ENCODE measurements at regions not wholly inside any gene's neighbourhood (a gene's known extent, or its start where the extent isn't known, plus 50 kb on each side); places are given as distances from the start of the nearest gene placed in this dataset.

DNA sequence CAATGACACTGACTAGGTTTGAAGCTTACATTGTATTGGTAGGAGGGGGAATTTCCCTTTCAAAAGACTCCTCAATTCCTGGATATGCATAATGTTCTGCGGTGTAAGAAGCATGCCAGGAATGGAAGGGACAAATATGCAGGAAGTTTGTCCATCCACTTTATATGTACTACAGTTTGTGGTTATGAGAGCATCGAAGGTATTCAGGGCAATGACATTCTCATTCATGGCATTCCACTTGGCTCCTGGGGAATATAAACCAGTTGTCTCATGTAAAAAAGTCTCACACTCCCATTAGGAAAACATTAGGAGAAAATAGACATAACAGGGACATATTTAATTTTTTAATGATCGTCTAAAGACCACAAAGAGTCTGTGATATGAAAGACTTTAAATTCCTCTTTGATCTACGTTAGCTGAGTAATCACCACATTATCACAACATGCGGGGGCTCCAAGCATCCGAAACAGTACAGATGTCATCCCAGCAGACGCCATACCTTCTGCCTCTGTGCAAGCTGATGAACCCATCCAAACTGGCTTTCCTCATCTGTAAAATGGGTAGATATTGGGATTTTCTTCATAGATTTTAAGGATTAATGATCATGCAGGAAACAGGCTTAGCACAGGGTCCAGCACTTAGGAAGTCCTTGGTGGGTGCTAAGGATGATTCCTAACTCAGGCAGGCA, 675.3 kb downstream of the INHBA start (continued):
- TF ChIP-seq, protein P1, sequence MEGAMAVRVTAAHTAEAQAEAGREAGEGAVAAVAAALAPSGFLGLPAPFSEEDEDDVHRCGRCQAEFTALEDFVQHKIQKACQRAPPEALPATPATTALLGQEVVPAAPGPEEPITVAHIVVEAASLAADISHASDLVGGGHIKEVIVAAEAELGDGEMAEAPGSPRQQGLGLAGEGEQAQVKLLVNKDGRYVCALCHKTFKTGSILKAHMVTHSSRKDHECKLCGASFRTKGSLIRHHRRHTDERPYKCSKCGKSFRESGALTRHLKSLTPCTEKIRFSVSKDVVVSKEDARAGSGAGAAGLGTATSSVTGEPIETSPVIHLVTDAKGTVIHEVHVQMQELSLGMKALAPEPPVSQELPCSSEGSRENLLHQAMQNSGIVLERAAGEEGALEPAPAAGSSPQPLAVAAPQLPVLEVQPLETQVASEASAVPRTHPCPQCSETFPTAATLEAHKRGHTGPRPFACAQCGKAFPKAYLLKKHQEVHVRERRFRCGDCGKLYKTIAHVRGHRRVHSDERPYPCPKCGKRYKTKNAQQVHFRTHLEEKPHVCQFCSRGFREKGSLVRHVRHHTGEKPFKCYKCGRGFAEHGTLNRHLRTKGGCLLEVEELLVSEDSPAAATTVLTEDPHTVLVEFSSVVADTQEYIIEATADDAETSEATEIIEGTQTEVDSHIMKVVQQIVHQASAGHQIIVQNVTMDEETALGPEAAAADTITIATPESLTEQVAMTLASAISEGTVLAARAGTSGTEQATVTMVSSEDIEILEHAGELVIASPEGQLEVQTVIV (IDR thresholded peaks at IDR 0.05; ENCODE audit: borderline replicate concordance, partially characterized antibody): no peak
- TF ChIP-seq SUPT20H (IDR thresholded peaks at IDR 0.05; ENCODE audit: borderline replicate concordance, control insufficient read depth, low read depth, low read length) (no peak), SREBF2 (IDR thresholded peaks at IDR 0.05; ENCODE audit: low read length) (no peak), SUZ12 (IDR thresholded peaks at IDR 0.05; ENCODE audit: unreplicated experiment) (no peak)
- TF ChIP-seq, protein P2, sequence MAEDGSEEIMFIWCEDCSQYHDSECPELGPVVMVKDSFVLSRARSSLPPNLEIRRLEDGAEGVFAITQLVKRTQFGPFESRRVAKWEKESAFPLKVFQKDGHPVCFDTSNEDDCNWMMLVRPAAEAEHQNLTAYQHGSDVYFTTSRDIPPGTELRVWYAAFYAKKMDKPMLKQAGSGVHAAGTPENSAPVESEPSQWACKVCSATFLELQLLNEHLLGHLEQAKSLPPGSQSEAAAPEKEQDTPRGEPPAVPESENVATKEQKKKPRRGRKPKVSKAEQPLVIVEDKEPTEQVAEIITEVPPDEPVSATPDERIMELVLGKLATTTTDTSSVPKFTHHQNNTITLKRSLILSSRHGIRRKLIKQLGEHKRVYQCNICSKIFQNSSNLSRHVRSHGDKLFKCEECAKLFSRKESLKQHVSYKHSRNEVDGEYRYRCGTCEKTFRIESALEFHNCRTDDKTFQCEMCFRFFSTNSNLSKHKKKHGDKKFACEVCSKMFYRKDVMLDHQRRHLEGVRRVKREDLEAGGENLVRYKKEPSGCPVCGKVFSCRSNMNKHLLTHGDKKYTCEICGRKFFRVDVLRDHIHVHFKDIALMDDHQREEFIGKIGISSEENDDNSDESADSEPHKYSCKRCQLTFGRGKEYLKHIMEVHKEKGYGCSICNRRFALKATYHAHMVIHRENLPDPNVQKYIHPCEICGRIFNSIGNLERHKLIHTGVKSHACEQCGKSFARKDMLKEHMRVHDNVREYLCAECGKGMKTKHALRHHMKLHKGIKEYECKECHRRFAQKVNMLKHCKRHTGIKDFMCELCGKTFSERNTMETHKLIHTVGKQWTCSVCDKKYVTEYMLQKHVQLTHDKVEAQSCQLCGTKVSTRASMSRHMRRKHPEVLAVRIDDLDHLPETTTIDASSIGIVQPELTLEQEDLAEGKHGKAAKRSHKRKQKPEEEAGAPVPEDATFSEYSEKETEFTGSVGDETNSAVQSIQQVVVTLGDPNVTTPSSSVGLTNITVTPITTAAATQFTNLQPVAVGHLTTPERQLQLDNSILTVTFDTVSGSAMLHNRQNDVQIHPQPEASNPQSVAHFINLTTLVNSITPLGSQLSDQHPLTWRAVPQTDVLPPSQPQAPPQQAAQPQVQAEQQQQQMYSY (CRISPR knock-in tag; IDR thresholded peaks at IDR 0.05): no peak
- TF ChIP-seq, protein P3, sequence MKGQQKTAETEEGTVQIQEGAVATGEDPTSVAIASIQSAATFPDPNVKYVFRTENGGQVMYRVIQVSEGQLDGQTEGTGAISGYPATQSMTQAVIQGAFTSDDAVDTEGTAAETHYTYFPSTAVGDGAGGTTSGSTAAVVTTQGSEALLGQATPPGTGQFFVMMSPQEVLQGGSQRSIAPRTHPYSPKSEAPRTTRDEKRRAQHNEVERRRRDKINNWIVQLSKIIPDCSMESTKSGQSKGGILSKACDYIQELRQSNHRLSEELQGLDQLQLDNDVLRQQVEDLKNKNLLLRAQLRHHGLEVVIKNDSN (IDR thresholded peaks at IDR 0.05; ENCODE audit: borderline replicate concordance, extremely low read length, insufficient read depth, low read depth, low read length): no peak

All from GM12878 (cell line).